ENCODE measurements at regions not wholly inside any gene's neighbourhood (a gene's known extent, or its start where the extent isn't known, plus 50 kb on each side); places are given as distances from the start of the nearest gene placed in this dataset.

DNA sequence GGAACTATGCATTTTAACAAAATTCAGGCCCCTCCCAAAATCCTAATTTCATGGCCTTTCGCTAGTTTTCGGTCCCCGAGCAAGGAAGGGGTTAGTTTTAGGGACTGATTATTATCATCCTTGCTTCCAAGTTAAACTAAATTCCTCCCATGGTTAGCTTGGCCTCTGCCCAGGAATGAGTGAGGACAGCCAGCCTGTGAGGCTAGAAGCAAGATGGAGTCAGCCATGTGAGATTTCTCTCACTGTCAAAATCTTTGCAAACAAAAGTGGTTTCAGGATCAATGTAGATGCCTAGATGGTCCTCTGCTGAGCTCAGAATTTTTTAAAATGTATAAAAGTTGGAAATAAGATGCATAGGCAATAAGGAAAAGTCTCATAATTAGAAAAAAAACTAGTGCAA, 208.9 kb downstream of the RSL24D1 start:
- no peak for TF ChIP-seq EZH2 (IDR thresholded peaks at IDR 0.05)
- TF ChIP-seq POLR2AphosphoS5 (IDR thresholded peaks at IDR 0.05; ENCODE audit: borderline replicate concordance, low read depth, low read length): no peak
- no peak for TF ChIP-seq FOXP2 (optimal IDR thresholded peaks at IDR 0.05; ENCODE audit: control extremely low read depth, extremely low read length, insufficient read depth)
